HG03571 (cell line): ENCODE measurements at regions not wholly inside any gene's neighbourhood (a gene's known extent, or its start where the extent isn't known, plus 50 kb on each side); places are given as distances from the start of the nearest gene placed in this dataset.

Experiments used
- ATAC-seq: cut with Tn5 transposase; IDR thresholded peaks from one replicate; pipeline ENCODE4 v1.9.1; 2021; ENCODE audit not compliant: unreplicated experiment

- no peak for ATAC-seq
Observed at GRCh38 chr13:40433577-40433976, 232.9 kb downstream of the FOXO1 start.

GRCh38 chr13:40434516-40435397 is 231.7 kb downstream of the FOXO1 start:
- no peak for ATAC-seq

GRCh38 chr13:40438022-40438680 is 228.3 kb downstream of the FOXO1 start:
- ATAC-seq, result no peak

- ATAC-seq, result no peak
Observed at GRCh38 chr13:40438999-40439797, 227.2 kb downstream of the FOXO1 start.

- no peak for ATAC-seq
Observed at GRCh38 chr13:40439928-40440327, 226.5 kb downstream of the FOXO1 start.

GRCh38 chr13:40440990-40441820 is 225.2 kb downstream of the FOXO1 start:
- no peak for ATAC-seq

- no peak for ATAC-seq
Observed at GRCh38 chr13:40442231-40442630, 224.2 kb downstream of the FOXO1 start.

GRCh38 chr13:40442826-40443225 is 223.6 kb downstream of the FOXO1 start:
- no peak for ATAC-seq

GRCh38 chr13:40444241-40444640 is 222.2 kb downstream of the FOXO1 start:
- no peak for ATAC-seq

- peak; percentile 99 for ATAC-seq
Observed at GRCh38 chr13:40445557-40445990, 220.9 kb downstream of the FOXO1 start.

GRCh38 chr13:40446365-40446764 is 220.1 kb downstream of the FOXO1 start:
- no peak for ATAC-seq

GRCh38 chr13:40447857-40448256 is 218.6 kb downstream of the FOXO1 start:
- ATAC-seq, result no peak

GRCh38 chr13:40452038-40452666 is 214.3 kb downstream of the FOXO1 start:
- no peak for ATAC-seq

- ATAC-seq, result no peak
Observed at GRCh38 chr13:40452741-40453334, 213.6 kb downstream of the FOXO1 start.

- no peak for ATAC-seq
Observed at GRCh38 chr13:40453351-40454021, 213.0 kb downstream of the FOXO1 start.

GRCh38 chr13:40456397-40456953 is 210.0 kb downstream of the FOXO1 start:
- ATAC-seq, result no peak

GRCh38 chr13:40456979-40457553 is 209.4 kb downstream of the FOXO1 start:
- ATAC-seq, result no peak

- ATAC-seq, result no peak
Observed at GRCh38 chr13:40457929-40458719, 208.3 kb downstream of the FOXO1 start.
